ENCODE measurements at regions not wholly inside any gene's neighbourhood (a gene's known extent, or its start where the extent isn't known, plus 50 kb on each side); places are given as distances from the start of the nearest gene placed in this dataset.
A peak's percentile ranks its signal among the peaks of the same experiment; 100 is the strongest.

DNA sequence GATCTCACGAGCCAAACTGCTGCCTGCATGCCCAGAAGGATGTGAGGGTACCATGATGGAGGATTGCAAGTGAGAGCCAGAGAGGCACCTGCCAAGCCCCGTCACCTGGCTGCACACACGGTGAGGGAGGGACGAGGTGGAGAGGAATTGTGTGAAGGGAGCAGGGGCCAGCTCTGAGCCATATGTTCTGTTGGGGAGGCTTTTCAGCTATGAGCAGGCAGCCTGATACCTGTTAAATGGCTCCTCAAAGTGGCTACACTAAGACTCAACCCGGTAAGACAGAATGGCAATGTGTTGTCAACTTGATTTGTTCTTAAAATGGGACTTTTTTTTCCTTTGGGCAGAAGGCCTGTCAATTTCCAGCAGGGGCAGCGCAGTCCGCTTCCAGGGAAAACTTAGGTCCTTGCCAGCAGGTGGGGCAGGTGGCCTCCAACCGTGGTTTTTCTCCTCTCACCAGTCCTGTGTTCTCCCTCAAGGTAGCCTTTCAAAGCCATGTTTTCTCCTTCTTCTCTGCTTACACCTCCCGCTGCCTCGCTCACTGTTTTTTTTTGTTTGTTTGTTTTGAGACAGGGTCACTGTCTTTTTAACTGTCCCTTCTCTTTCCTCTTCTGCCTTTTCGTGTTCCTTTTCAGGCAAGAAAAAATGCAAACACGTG, 57.7 kb upstream of the ZNRF2 start:
- TF ChIP-seq, protein P1, sequence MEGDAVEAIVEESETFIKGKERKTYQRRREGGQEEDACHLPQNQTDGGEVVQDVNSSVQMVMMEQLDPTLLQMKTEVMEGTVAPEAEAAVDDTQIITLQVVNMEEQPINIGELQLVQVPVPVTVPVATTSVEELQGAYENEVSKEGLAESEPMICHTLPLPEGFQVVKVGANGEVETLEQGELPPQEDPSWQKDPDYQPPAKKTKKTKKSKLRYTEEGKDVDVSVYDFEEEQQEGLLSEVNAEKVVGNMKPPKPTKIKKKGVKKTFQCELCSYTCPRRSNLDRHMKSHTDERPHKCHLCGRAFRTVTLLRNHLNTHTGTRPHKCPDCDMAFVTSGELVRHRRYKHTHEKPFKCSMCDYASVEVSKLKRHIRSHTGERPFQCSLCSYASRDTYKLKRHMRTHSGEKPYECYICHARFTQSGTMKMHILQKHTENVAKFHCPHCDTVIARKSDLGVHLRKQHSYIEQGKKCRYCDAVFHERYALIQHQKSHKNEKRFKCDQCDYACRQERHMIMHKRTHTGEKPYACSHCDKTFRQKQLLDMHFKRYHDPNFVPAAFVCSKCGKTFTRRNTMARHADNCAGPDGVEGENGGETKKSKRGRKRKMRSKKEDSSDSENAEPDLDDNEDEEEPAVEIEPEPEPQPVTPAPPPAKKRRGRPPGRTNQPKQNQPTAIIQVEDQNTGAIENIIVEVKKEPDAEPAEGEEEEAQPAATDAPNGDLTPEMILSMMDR (IDR thresholded peaks at IDR 0.05; ENCODE audit: low read length), result peak; percentile 32
- TF ChIP-seq EZH2 (optimal IDR thresholded peaks at IDR 0.05; ENCODE audit: low read depth, low read length) (no peak), EZH2phosphoT487 (IDR thresholded peaks at IDR 0.05; ENCODE audit: low read length) (no peak)

All from MM.1S (cell line).